Skin epidermis (tissue), 12 donors: ENCODE measurements at regions not wholly inside any gene's neighbourhood (a gene's known extent, or its start where the extent isn't known, plus 50 kb on each side); places are given as distances from the start of the nearest gene placed in this dataset.
"Not testable (repeated sequence)": the region's sequence is repeated elsewhere in the genome, so short reads cannot be mapped to it uniquely, and the experiment has no call there.

Source experiments
- H3K27ac ChIP-seq, 21 experiments: fragments of 200-600 bp; sonication (generic) in 11 of 21; one replicate each; pipeline ENCODE4 v1.5.0; 2020; ENCODE audit warnings: mild to moderate bottlenecking in 3 of 21, inconsistent platforms in 2 of 21, moderate library complexity in 2 of 21
- H3K4me3 ChIP-seq, 7 experiments: fragments of 200-600 bp; sonication (generic) in 2 of 7; one replicate each; pipeline ENCODE4 v1.5.0; 2020; ENCODE audit warnings: inconsistent platforms in 2 of 7, mild to moderate bottlenecking in 2 of 7, moderate library complexity in 1 of 7

GRCh38 chr9:26789959-26790358, 102.6 kb downstream of the CAAP1 start:
- Histone ChIP-seq H3K4me3 (no peak overlapping the region), H3K27ac (no peak overlapping the region)

- no peak overlapping the region for H3K4me3 ChIP-seq
- no peak overlapping the region for H3K27ac ChIP-seq
Observed at GRCh38 chr9:26786564-26786963, 106.0 kb downstream of the CAAP1 start.

- no peak overlapping the region for H3K27ac ChIP-seq
- H3K4me3 ChIP-seq = no peak overlapping the region
Observed at GRCh38 chr9:26782899-26783298, 109.7 kb downstream of the CAAP1 start.

- no peak overlapping the region for H3K27ac ChIP-seq
Observed at GRCh38 chr9:26781906-26782305, 110.7 kb downstream of the CAAP1 start.

GRCh38 chr9:26780307-26780706, 112.3 kb downstream of the CAAP1 start:
- not testable (repeated sequence) for H3K4me3 ChIP-seq, H3K27ac ChIP-seq

More at GRCh38 chr9:26781906-26782305, 110.7 kb downstream of the CAAP1 start:
- no peak overlapping the region for H3K4me3 ChIP-seq

GRCh38 chr9:26779062-26779461, 113.5 kb downstream of the CAAP1 start:
- no peak overlapping the region for H3K4me3 ChIP-seq
- no peak overlapping the region for H3K27ac ChIP-seq

GRCh38 chr9:26775391-26775790, 117.2 kb downstream of the CAAP1 start:
- no peak overlapping the region for H3K27ac ChIP-seq
- H3K4me3 ChIP-seq = no peak overlapping the region

- H3K27ac ChIP-seq = no peak overlapping the region
- no peak overlapping the region for H3K4me3 ChIP-seq
Observed at GRCh38 chr9:26773056-26773455, 119.5 kb downstream of the CAAP1 start.

- no peak overlapping the region for H3K4me3 ChIP-seq
Observed at GRCh38 chr9:26770821-26771220, 121.8 kb downstream of the CAAP1 start.

GRCh38 chr9:26768145-26768544, 124.5 kb downstream of the CAAP1 start:
- Histone ChIP-seq H3K27ac (no peak overlapping the region), H3K4me3 (no peak overlapping the region)

More at GRCh38 chr9:26770821-26771220, 121.8 kb downstream of the CAAP1 start:
- no peak overlapping the region for H3K27ac ChIP-seq

GRCh38 chr9:26760675-26761074, 131.9 kb downstream of the CAAP1 start:
- no peak overlapping the region for H3K27ac ChIP-seq
- no peak overlapping the region for H3K4me3 ChIP-seq

- Histone ChIP-seq H3K4me3 (no peak overlapping the region), H3K27ac (no peak overlapping the region)
Observed at GRCh38 chr9:26758655-26759054, 133.9 kb downstream of the CAAP1 start.

GRCh38 chr9:26756881-26757280, 135.7 kb downstream of the CAAP1 start:
- Histone ChIP-seq H3K4me3 (no peak overlapping the region), H3K27ac (no peak overlapping the region)

GRCh38 chr9:26755476-26755875, 137.1 kb downstream of the CAAP1 start:
- no peak overlapping the region for H3K27ac ChIP-seq
- H3K4me3 ChIP-seq = no peak overlapping the region

GRCh38 chr9:26754509-26755164, 138.0 kb downstream of the CAAP1 start:
- H3K27ac ChIP-seq = no peak overlapping the region
- no peak overlapping the region for H3K4me3 ChIP-seq

- Histone ChIP-seq H3K27ac (no peak overlapping the region), H3K4me3 (no peak overlapping the region)
Observed at GRCh38 chr9:26753971-26754370, 138.6 kb downstream of the CAAP1 start.

GRCh38 chr9:26750162-26750561, 142.4 kb downstream of the CAAP1 start:
- Histone ChIP-seq H3K4me3 (no peak overlapping the region), H3K27ac (no peak overlapping the region)

- no peak overlapping the region for H3K27ac ChIP-seq
- H3K4me3 ChIP-seq = no peak overlapping the region
Observed at GRCh38 chr9:26748449-26749058, 144.0 kb downstream of the CAAP1 start.

GRCh38 chr9:26747611-26748010, 145.0 kb downstream of the CAAP1 start:
- no peak overlapping the region for H3K4me3 ChIP-seq
- H3K27ac ChIP-seq = no peak overlapping the region

- H3K4me3 ChIP-seq = no peak overlapping the region
- no peak overlapping the region for H3K27ac ChIP-seq
Observed at GRCh38 chr9:26746357-26747072, 146.1 kb downstream of the CAAP1 start.

- Histone ChIP-seq H3K4me3 (no peak overlapping the region), H3K27ac (no peak overlapping the region)
Observed at GRCh38 chr9:26745111-26745510, 147.5 kb downstream of the CAAP1 start.
